ENCODE measurements at regions not wholly inside any gene's neighbourhood (a gene's known extent, or its start where the extent isn't known, plus 50 kb on each side); places are given as distances from the start of the nearest gene placed in this dataset.

DNA sequence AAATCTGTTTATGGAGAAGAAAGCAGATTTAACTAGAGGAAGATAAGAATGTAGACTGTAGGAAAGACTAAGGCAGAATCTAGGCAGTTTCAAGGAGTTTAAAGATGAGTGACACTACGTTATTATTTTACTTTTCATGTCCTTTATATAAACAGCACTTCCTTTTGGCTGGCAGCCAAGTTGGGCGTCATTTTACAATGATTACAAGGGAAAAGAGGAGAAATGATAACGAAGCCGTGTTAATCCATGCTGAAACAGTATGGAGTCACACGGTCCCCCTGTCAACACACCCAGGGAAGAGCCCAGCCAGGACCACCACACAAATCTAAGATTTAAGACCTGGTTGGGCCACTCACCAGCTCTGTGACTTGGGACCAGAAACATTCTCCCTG, 83.7 kb upstream of the NEO1 start:
- POLR2A ChIA-PET: no interaction called here
- H3K27me3 Mint-ChIP-seq (ENCODE audit: insufficient read depth, unreplicated experiment): peaks cover 16% of the 10 kb centered on the region
- Histone ChIP-seq H3K4me1 (no peaks in the 10 kb centered on the region), H3K4me3 (ENCODE audit: low read depth, low read length) (no peak overlapping the region), H3K36me3 (ENCODE audit: control insufficient read depth, insufficient read depth, low read length) (no peaks in the 10 kb centered on the region), H3K9me3 (no peaks in the 10 kb centered on the region), H3K27me3 (replicated peaks; ENCODE audit: control insufficient read depth, insufficient read depth, low read length) (no peaks in the 10 kb centered on the region)
- CTCF ChIA-PET: no interaction called here
- DNase-seq: no peak
- peaks cover 10% of the 10 kb centered on the region for H3K9me3 Mint-ChIP-seq (ENCODE audit: unreplicated experiment)
- intact Hi-C loops (cut with micrococcal nuclease; ENCODE audit: unreplicated experiment): no loop called here
- peaks cover 6% of the 10 kb centered on the region for H3K4me1 Mint-ChIP-seq (ENCODE audit: low read depth, unreplicated experiment)
- TF ChIP-seq, protein P1, sequence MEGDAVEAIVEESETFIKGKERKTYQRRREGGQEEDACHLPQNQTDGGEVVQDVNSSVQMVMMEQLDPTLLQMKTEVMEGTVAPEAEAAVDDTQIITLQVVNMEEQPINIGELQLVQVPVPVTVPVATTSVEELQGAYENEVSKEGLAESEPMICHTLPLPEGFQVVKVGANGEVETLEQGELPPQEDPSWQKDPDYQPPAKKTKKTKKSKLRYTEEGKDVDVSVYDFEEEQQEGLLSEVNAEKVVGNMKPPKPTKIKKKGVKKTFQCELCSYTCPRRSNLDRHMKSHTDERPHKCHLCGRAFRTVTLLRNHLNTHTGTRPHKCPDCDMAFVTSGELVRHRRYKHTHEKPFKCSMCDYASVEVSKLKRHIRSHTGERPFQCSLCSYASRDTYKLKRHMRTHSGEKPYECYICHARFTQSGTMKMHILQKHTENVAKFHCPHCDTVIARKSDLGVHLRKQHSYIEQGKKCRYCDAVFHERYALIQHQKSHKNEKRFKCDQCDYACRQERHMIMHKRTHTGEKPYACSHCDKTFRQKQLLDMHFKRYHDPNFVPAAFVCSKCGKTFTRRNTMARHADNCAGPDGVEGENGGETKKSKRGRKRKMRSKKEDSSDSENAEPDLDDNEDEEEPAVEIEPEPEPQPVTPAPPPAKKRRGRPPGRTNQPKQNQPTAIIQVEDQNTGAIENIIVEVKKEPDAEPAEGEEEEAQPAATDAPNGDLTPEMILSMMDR (IDR thresholded peaks at IDR 0.05; ENCODE audit: insufficient read depth in 1 of 2, low read depth in 1 of 2, low read length in 1 of 2, severe bottlenecking in 1 of 2, unreplicated experiment in 1 of 2): no peak
- no peaks in the 10 kb centered on the region for H3K36me3 Mint-ChIP-seq (ENCODE audit: insufficient read depth, unreplicated experiment)
- H3K4me3 Mint-ChIP-seq (ENCODE audit: unreplicated experiment): no peak overlapping the region
- no peak overlapping the region for H3K27ac Mint-ChIP-seq (ENCODE audit: unreplicated experiment)
- BruUV-seq (replicated peaks): no TSS peak

DNA sequence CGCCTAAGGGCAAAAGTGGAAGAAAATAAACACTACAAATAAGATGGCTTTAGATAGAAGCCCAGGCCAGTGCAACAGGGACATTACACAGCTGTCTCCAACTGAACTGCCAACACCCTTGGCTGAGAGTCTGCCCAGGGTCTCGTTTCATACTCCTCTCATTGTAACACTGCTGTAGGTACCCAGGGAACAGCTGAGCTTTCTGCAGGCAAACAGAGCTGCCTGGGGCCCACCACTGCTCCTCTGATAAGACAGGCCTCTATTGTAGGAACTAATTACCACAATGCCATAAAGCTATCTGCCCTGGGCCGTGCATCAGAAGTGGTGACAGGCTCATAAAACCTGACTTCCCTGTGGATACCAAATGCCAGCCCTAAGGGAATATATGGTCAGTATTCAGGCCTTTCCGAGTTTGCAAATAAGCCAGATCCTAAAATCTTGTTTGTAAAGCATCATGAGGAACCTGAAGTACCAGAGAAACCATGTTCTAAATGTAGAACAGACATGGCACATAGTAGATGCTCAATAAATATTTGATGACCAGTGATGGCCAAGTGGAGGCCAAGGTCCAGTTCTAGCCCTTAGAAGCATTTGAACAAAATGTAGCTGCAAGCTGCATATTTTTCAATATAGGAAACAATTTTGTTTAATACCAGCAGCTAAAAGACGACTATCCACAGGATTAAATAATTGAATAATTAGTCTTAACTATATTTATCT, 84.3 kb upstream of the NEO1 start:
- no peak overlapping the region for H3K4me3 Mint-ChIP-seq (ENCODE audit: unreplicated experiment)
- no peak for DNase-seq
- Histone ChIP-seq H3K4me3 (ENCODE audit: low read depth, low read length) (no peak overlapping the region), H3K36me3 (ENCODE audit: control insufficient read depth, insufficient read depth, low read length) (no peaks in the 10 kb centered on the region), H3K27me3 (replicated peaks; ENCODE audit: control insufficient read depth, insufficient read depth, low read length) (no peaks in the 10 kb centered on the region), H3K4me1 (no peaks in the 10 kb centered on the region), H3K9me3 (no peaks in the 10 kb centered on the region)
- H3K4me1 Mint-ChIP-seq (ENCODE audit: low read depth, unreplicated experiment): peaks cover 6% of the 10 kb centered on the region
- peaks cover 13% of the 10 kb centered on the region for H3K27me3 Mint-ChIP-seq (ENCODE audit: insufficient read depth, unreplicated experiment)
- H3K9me3 Mint-ChIP-seq (ENCODE audit: unreplicated experiment): peaks cover 10% of the 10 kb centered on the region
- TF ChIP-seq, protein P1 (IDR thresholded peaks at IDR 0.05; ENCODE audit: insufficient read depth in 1 of 2, low read depth in 1 of 2, low read length in 1 of 2, severe bottlenecking in 1 of 2, unreplicated experiment in 1 of 2): no peak
- CTCF ChIA-PET: no interaction called here
- no TSS peak for BruUV-seq (replicated peaks)
- no peaks in the 10 kb centered on the region for H3K36me3 Mint-ChIP-seq (ENCODE audit: insufficient read depth, unreplicated experiment)
- H3K27ac Mint-ChIP-seq (ENCODE audit: unreplicated experiment): no peak overlapping the region
- POLR2A ChIA-PET: no interaction called here
- intact Hi-C loops (cut with micrococcal nuclease; ENCODE audit: unreplicated experiment): no loop called here

DNA sequence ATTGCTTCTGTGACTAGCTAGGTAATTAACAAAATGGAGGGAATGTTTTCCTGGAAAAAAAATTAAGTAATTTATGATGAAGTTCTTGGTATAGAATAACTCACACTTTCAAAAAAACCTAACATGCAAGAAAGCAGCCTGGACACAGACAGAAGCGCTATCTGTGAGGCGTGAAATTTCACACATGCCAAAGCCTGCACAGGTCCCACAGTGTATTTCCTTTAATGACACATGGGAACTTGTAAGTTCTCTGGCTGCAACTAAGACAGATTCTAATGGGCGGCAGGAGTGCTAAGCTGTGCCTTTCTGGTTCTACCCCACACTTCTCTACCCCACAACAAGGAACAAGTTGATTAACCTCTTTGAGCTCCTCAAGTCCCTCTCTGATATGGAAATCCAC, 84.9 kb upstream of the NEO1 start:
- TF ChIP-seq, protein P1 (IDR thresholded peaks at IDR 0.05; ENCODE audit: insufficient read depth in 1 of 2, low read depth in 1 of 2, low read length in 1 of 2, severe bottlenecking in 1 of 2, unreplicated experiment in 1 of 2): no peak
- Histone ChIP-seq H3K4me1 (no peaks in the 10 kb centered on the region), H3K4me3 (ENCODE audit: low read depth, low read length) (no peak overlapping the region), H3K9me3 (no peaks in the 10 kb centered on the region), H3K36me3 (ENCODE audit: control insufficient read depth, insufficient read depth, low read length) (no peaks in the 10 kb centered on the region), H3K27me3 (replicated peaks; ENCODE audit: control insufficient read depth, insufficient read depth, low read length) (no peaks in the 10 kb centered on the region)
- Mint-ChIP-seq H3K4me1 (ENCODE audit: low read depth, unreplicated experiment) (peaks cover 6% of the 10 kb centered on the region), H3K9me3 (ENCODE audit: unreplicated experiment) (peaks cover 10% of the 10 kb centered on the region), H3K27ac (ENCODE audit: unreplicated experiment) (no peak overlapping the region), H3K27me3 (ENCODE audit: insufficient read depth, unreplicated experiment) (peaks cover 13% of the 10 kb centered on the region), H3K4me3 (ENCODE audit: unreplicated experiment) (no peak overlapping the region), H3K36me3 (ENCODE audit: insufficient read depth, unreplicated experiment) (no peaks in the 10 kb centered on the region)
- CTCF ChIA-PET: no interaction called here
- BruUV-seq (replicated peaks): no TSS peak
- POLR2A ChIA-PET: no interaction called here
- intact Hi-C loops (cut with micrococcal nuclease; ENCODE audit: unreplicated experiment): no loop called here
- no peak for DNase-seq

Measured in Caco-2 (cell line).